Hippocampal formation (tissue), 2 donors: ENCODE measurements at regions not wholly inside any gene's neighbourhood (a gene's known extent, or its start where the extent isn't known, plus 50 kb on each side); places are given as distances from the start of the nearest gene placed in this dataset.

Experiments
- DNase-seq, 2 donors: peaks; one replicate each; lab custom pipeline; 2025; lab: John Stamatoyannopoulos, UW

GRCh38 chr20:40807821-40808170, 118.8 kb upstream of the MAFB start:
- DNase-seq, result no peak

- DNase-seq, result no peak
Observed at GRCh38 chr20:40808936-40809335, 119.9 kb upstream of the MAFB start.

GRCh38 chr20:40809361-40809760, 120.3 kb upstream of the MAFB start:
- DNase-seq, result no peak

GRCh38 chr20:40810332-40811000, 121.4 kb upstream of the MAFB start:
- no peak for DNase-seq

GRCh38 chr20:40811004-40811403, 122.0 kb upstream of the MAFB start:
- no peak for DNase-seq

GRCh38 chr20:40811660-40812414, 122.8 kb upstream of the MAFB start:
- DNase-seq, result no peak

GRCh38 chr20:40812415-40812925, 123.4 kb upstream of the MAFB start:
- no peak for DNase-seq

- DNase-seq, result no peak
Observed at GRCh38 chr20:40813029-40813431, 124.0 kb upstream of the MAFB start.

- no peak for DNase-seq
Observed at GRCh38 chr20:40813708-40814630, 124.9 kb upstream of the MAFB start.

GRCh38 chr20:40814631-40814960, 125.6 kb upstream of the MAFB start:
- DNase-seq, result no peak

- DNase-seq, result no peak
Observed at GRCh38 chr20:40815156-40816038, 126.4 kb upstream of the MAFB start.

GRCh38 chr20:40816039-40816352, 127.0 kb upstream of the MAFB start:
- no peak for DNase-seq

GRCh38 chr20:40821429-40821828, 132.4 kb upstream of the MAFB start:
- no peak for DNase-seq

GRCh38 chr20:40826699-40827098, 137.7 kb upstream of the MAFB start:
- no peak for DNase-seq

- no peak for DNase-seq
Observed at GRCh38 chr20:40835321-40835720, 146.3 kb upstream of the MAFB start.

- no peak for DNase-seq
Observed at GRCh38 chr20:40838509-40838908, 149.5 kb upstream of the MAFB start.

- peak in 1 of 2 donors; percentile 3 for DNase-seq
Observed at GRCh38 chr20:40843251-40843650, 154.2 kb upstream of the MAFB start.

GRCh38 chr20:40844332-40844731, 155.3 kb upstream of the MAFB start:
- no peak for DNase-seq

GRCh38 chr20:40848096-40848495, 159.1 kb upstream of the MAFB start:
- DNase-seq, result no peak

GRCh38 chr20:40848526-40848925, 159.5 kb upstream of the MAFB start:
- DNase-seq, result no peak

GRCh38 chr20:40849456-40849855, 160.4 kb upstream of the MAFB start:
- DNase-seq, result no peak

- no peak for DNase-seq
Observed at GRCh38 chr20:40851051-40851450, 162.0 kb upstream of the MAFB start.
